ENCODE measurements at regions not wholly inside any gene's neighbourhood (a gene's known extent, or its start where the extent isn't known, plus 50 kb on each side); places are given as distances from the start of the nearest gene placed in this dataset.

DNA sequence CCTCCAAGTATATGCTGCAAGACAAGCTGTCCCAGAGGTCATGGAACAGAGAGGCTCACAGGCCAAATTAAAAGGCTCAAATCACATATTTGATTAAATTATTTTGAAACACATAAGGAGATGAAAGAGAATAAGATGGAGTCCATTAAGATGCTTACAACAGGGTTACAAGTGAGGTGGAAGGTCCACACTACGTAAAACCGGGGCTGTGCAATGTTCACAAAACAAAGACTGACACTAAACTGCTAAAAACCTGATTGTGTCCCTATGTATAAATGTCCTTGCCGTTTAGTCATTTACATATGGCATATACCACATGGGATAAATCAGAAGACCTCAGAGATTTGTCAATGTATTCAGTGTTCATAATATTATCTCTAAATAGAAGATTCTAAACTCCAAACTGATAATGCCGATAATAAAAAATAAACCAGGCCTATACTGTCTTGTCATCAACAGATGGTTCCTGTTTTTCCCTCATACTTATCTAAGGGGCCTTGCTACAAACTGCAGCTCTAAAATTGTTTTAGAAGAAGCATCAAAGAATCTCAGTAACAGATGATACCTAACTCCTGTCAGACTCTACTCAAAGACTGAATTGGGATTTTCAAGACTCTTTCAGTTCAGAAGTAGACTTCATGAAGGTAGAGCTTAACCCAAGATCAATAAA lies 51.8 kb upstream of the RIPOR2 start:
- peaks cover 24 to 25% of the 10 kb centered on the region in 2 experiments for H3K4me1 ChIP-seq (ENCODE audit: control insufficient read depth in 1 of 2, extremely low read depth in 1 of 2, insufficient read depth in 2 of 2, low read length in 2 of 2)
- Mint-ChIP-seq H3K27ac (peak overlapping the region; percentile 65 to 71), H3K9me3 (peaks cover 0 to 10% (median 0%) of the 10 kb centered on the region in 3 donors), H3K4me3 (peak overlapping the region in 1 of 3 donors; percentile 33), H3K4me1 (peaks cover 75 to 83% (median 80%) of the 10 kb centered on the region in 3 donors), H3K27me3 (no peaks in the 10 kb centered on the region), H3K36me3 (peaks cover 14% of the 10 kb centered on the region)
- no peak overlapping the region for H3K27ac ChIP-seq (ENCODE audit: low read length)
- ChIA-PET CTCF (interaction anchor here (0.5 to 2.3 kb wide), 3 partner anchors 12 to 54 kb away, joined by 4 to 11 read pairs (median 4); no protein-coding TSS in a partner anchor), POLR2A (interaction anchor here in 1 of 2 donors (0.5 to 1.0 kb wide), 2 partner anchors 128 to 168 kb away, joined by 3 to 5 read pairs; no protein-coding TSS in a partner anchor)
- no peaks in the 10 kb centered on the region for H3K9me3 ChIP-seq
- H3K27me3 ChIP-seq (replicated peaks in 1 of 2; ENCODE audit: control insufficient read depth in 2 of 2, extremely low read depth in 1 of 2, insufficient read depth in 2 of 2, low read length in 1 of 2), result no peaks in the 10 kb centered on the region
- H3K36me3 ChIP-seq (ENCODE audit: control insufficient read depth in 2 of 2, extremely low read depth in 1 of 2, insufficient read depth in 1 of 2, low read length in 1 of 2), result peaks cover 0 to 8% of the 10 kb centered on the region in 2 donors
- no peak overlapping the region for H3K4me3 ChIP-seq (ENCODE audit: control insufficient read depth in 1 of 2, extremely low read depth in 1 of 2, low read length in 1 of 2)
- ATAC-seq (replicated peaks in 1 of 4), result no peak
- no CpG with 5 or more reads among the region's 4 CpGs for WGBS (ENCODE audit: insufficient coverage)
- DNase-seq, result no peak

DNA sequence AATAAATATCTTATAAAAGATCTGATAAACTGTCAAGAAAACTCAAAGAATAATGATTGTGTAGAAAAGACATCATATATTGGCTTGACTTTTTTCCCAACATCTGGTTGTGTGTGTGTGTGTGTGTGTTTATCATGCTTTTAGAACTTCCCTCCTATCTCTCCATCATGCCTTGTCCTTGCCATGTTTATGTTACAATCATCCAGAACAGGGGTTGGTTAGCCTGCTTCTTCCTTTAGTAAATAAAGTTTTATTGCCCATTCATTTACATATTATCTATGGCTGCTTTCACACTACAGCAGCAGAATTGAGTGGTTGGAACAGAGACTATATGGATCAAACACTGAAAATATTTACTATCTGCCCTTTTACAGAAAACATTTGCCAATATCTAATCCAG lies 52.8 kb upstream of the RIPOR2 start:
- Mint-ChIP-seq H3K9me3 (peaks cover 0 to 10% (median 0%) of the 10 kb centered on the region in 3 donors), H3K4me1 (peaks cover 77 to 83% (median 80%) of the 10 kb centered on the region in 3 donors), H3K4me3 (peak overlapping the region in 1 of 3 donors; percentile 9), H3K27me3 (no peaks in the 10 kb centered on the region), H3K36me3 (peaks cover 14% of the 10 kb centered on the region), H3K27ac (peak overlapping the region; percentile 17 to 71)
- Histone ChIP-seq H3K4me3 (ENCODE audit: control insufficient read depth in 1 of 2, extremely low read depth in 1 of 2, low read length in 1 of 2) (no peak overlapping the region), H3K9me3 (no peaks in the 10 kb centered on the region), H3K36me3 (ENCODE audit: control insufficient read depth in 2 of 2, extremely low read depth in 1 of 2, insufficient read depth in 1 of 2, low read length in 1 of 2) (peaks cover 0 to 8% of the 10 kb centered on the region in 2 donors), H3K4me1 (ENCODE audit: control insufficient read depth in 1 of 2, extremely low read depth in 1 of 2, insufficient read depth in 2 of 2, low read length in 2 of 2) (peaks cover 24 to 25% of the 10 kb centered on the region in 2 experiments), H3K27ac (ENCODE audit: low read length) (no peak overlapping the region), H3K27me3 (replicated peaks in 1 of 2; ENCODE audit: control insufficient read depth in 2 of 2, extremely low read depth in 1 of 2, insufficient read depth in 2 of 2, low read length in 1 of 2) (no peaks in the 10 kb centered on the region)
- ChIA-PET CTCF (interaction anchor here in 1 of 2 donors (1.2 to 2.3 kb wide), 2 partner anchors 26 to 55 kb away, joined by 4 to 11 read pairs; no protein-coding TSS in a partner anchor), POLR2A (interaction anchor here in 1 of 2 donors (0.5 kb wide), 1 partner anchor 15 kb away, joined by 3 read pairs; no protein-coding TSS in a partner anchor)
- ATAC-seq (replicated peaks in 1 of 4), result no peak
- DNase-seq, result no peak

GRCh38 chr6:24990236-24990845 lies 54.6 kb upstream of the RIPOR2 start:
- Histone ChIP-seq H3K4me1 (ENCODE audit: control insufficient read depth in 1 of 2, extremely low read depth in 1 of 2, insufficient read depth in 2 of 2, low read length in 2 of 2) (peaks cover 25 to 30% of the 10 kb centered on the region in 2 experiments), H3K27me3 (replicated peaks in 1 of 2; ENCODE audit: control insufficient read depth in 2 of 2, extremely low read depth in 1 of 2, insufficient read depth in 2 of 2, low read length in 1 of 2) (no peaks in the 10 kb centered on the region), H3K36me3 (ENCODE audit: control insufficient read depth in 2 of 2, extremely low read depth in 1 of 2, insufficient read depth in 1 of 2, low read length in 1 of 2) (peaks cover 3 to 8% of the 10 kb centered on the region in 2 donors), H3K9me3 (no peaks in the 10 kb centered on the region), H3K27ac (ENCODE audit: low read length) (no peak overlapping the region), H3K4me3 (ENCODE audit: control insufficient read depth in 1 of 2, extremely low read depth in 1 of 2, low read length in 1 of 2) (no peak overlapping the region)
- ATAC-seq (replicated peaks in 1 of 4), result no peak
- CTCF ChIA-PET, result interaction anchor here (1.0 to 5.9 kb wide), 31 partner anchors 8 to 146 kb away, joined by 3 to 160 read pairs (median 13); partner anchors contain the start of gene RIPOR2 (in 2 of the 2)
- H3K27me3 Mint-ChIP-seq, result no peaks in the 10 kb centered on the region
- POLR2A ChIA-PET, result interaction anchor here (1.3 to 2.5 kb wide), 2 partner anchors 51 to 55 kb away, joined by 5 to 22 read pairs; partner anchors contain the start of gene RIPOR2 (in 1 of the 2)
- peaks cover 0 to 10% (median 0%) of the 10 kb centered on the region in 3 donors for H3K9me3 Mint-ChIP-seq
- 100% methylated on average over 5 of the region's 7 CpGs for WGBS (ENCODE audit: insufficient coverage)
- H3K27ac Mint-ChIP-seq, result peak overlapping the region; percentile 94
- peak overlapping the region in 1 of 3 donors; percentile 63 for H3K4me3 Mint-ChIP-seq
- peaks cover 82 to 84% (median 83%) of the 10 kb centered on the region in 3 donors for H3K4me1 Mint-ChIP-seq
- no peak for DNase-seq
- H3K36me3 Mint-ChIP-seq, result peaks cover 17% of the 10 kb centered on the region

DNA sequence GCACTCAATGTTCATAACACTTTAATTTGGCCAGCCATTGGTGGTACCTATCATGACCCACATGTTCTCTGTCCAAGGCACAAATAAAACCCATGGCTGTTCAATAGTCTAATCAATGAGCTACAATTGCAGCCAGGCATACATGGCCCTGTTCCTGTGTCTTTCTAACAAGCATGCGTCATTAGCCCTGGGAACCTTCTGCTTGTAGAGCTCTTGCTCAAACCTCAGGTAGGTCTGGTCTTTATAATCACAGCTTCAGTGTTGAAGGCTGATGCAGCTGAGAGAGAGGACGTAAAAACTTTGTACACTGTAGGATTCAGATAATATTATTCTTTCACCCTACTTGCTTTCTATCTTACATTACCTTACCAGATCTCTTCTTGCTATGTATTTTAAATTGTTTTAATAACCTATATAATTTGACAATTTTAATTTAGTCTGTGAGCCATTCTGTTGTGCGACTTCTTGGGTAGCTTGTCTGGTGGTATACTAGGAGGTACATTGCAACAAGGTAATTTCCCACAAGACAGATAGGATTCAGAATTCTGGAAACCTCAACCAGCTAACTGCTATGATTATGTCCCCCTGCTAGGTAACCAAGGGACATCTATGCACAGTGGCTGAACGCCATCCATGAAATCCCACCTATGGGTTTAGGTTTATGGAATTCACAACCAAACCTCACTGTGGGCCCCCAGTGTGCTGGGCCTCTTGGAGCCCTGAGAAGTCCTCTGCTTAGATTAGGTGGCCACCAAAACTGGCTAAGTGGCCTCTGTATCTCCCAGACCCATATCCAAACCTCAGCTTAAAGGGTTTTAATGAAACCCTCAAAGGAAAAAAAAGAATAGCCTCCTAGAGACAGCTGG lies 55.4 kb upstream of the RIPOR2 start:
- Mint-ChIP-seq H3K36me3 (peaks cover 17% of the 10 kb centered on the region), H3K4me3 (peak overlapping the region; percentile 17 to 63 (median 47)), H3K27me3 (no peaks in the 10 kb centered on the region), H3K4me1 (peaks cover 78 to 80% (median 78%) of the 10 kb centered on the region in 3 donors), H3K9me3 (peaks cover 0 to 10% (median 0%) of the 10 kb centered on the region in 3 donors), H3K27ac (peak overlapping the region; percentile 94)
- DNase-seq (peak in 3 of 35 experiments; percentile 17 to 46 (median 45)), ATAC-seq (replicated peaks in 1 of 4) (peak; percentile 14 to 70 (median 20))
- Histone ChIP-seq H3K27ac (ENCODE audit: low read length) (peak overlapping the region; percentile 48), H3K9me3 (no peaks in the 10 kb centered on the region), H3K4me1 (ENCODE audit: control insufficient read depth in 1 of 2, extremely low read depth in 1 of 2, insufficient read depth in 2 of 2, low read length in 2 of 2) (peaks cover 20 to 30% of the 10 kb centered on the region in 2 experiments), H3K4me3 (ENCODE audit: control insufficient read depth in 1 of 2, extremely low read depth in 1 of 2, low read length in 1 of 2) (peak overlapping the region in 1 of 2 donors; percentile 27), H3K36me3 (ENCODE audit: control insufficient read depth in 2 of 2, extremely low read depth in 1 of 2, insufficient read depth in 1 of 2, low read length in 1 of 2) (peaks cover 3 to 5% of the 10 kb centered on the region in 2 donors), H3K27me3 (replicated peaks in 1 of 2; ENCODE audit: control insufficient read depth in 2 of 2, extremely low read depth in 1 of 2, insufficient read depth in 2 of 2, low read length in 1 of 2) (no peaks in the 10 kb centered on the region)
- ChIA-PET POLR2A (interaction anchor here (0.6 to 2.5 kb wide), 14 partner anchors 24 to 374 kb away, joined by 3 to 22 read pairs (median 4); partner anchors contain the start of gene RIPOR2 (in 2 of the 2)), CTCF (interaction anchor here (0.5 to 5.9 kb wide), 66 partner anchors 9 to 270 kb away, joined by 3 to 160 read pairs (median 7); partner anchors contain the start of gene RIPOR2 (in 2 of the 2))
- no CpG with 5 or more reads among the region's 4 CpGs for WGBS (ENCODE audit: insufficient coverage)

- Histone ChIP-seq H3K27me3 (replicated peaks in 1 of 2; ENCODE audit: control insufficient read depth in 2 of 2, extremely low read depth in 1 of 2, insufficient read depth in 2 of 2, low read length in 1 of 2) (no peaks in the 10 kb centered on the region), H3K9me3 (no peaks in the 10 kb centered on the region), H3K4me1 (ENCODE audit: control insufficient read depth in 1 of 2, extremely low read depth in 1 of 2, insufficient read depth in 2 of 2, low read length in 2 of 2) (peaks cover 26 to 29% of the 10 kb centered on the region in 2 experiments), H3K36me3 (ENCODE audit: control insufficient read depth in 2 of 2, extremely low read depth in 1 of 2, insufficient read depth in 1 of 2, low read length in 1 of 2) (peaks cover 3 to 4% of the 10 kb centered on the region in 2 donors), H3K27ac (ENCODE audit: low read length) (peak overlapping the region; percentile 48), H3K4me3 (ENCODE audit: control insufficient read depth in 1 of 2, extremely low read depth in 1 of 2, low read length in 1 of 2) (no peak overlapping the region)
- Mint-ChIP-seq H3K4me3 (peak overlapping the region; percentile 17 to 63 (median 47)), H3K4me1 (peaks cover 78 to 80% (median 78%) of the 10 kb centered on the region in 3 donors), H3K27ac (peak overlapping the region; percentile 94), H3K9me3 (peaks cover 0 to 6% (median 0%) of the 10 kb centered on the region in 3 donors), H3K36me3 (peaks cover 12% of the 10 kb centered on the region), H3K27me3 (no peaks in the 10 kb centered on the region)
- no CpG with 5 or more reads among the region's 5 CpGs for WGBS (ENCODE audit: insufficient coverage)
- ATAC-seq (replicated peaks in 1 of 4) (peak; percentile 87 to 93 (median 91)), DNase-seq (peak; percentile 46 to 89 (median 75))
- ChIA-PET POLR2A (interaction anchor here (0.6 to 2.5 kb wide), 12 partner anchors 25 to 136 kb away, joined by 3 to 22 read pairs (median 3); partner anchors contain the start of gene RIPOR2 (in 2 of the 2)), CTCF (interaction anchor here (0.6 to 5.9 kb wide), 67 partner anchors 9 to 326 kb away, joined by 3 to 160 read pairs (median 6); partner anchors contain the start of gene RIPOR2 (in 2 of the 2))
These were observed 56.2 kb upstream of the RIPOR2 start for GRCh38 chr6:24991810-24992467.
